GM10266 (cell line): ENCODE measurements at regions not wholly inside any gene's neighbourhood (a gene's known extent, or its start where the extent isn't known, plus 50 kb on each side); places are given as distances from the start of the nearest gene placed in this dataset.
A peak's percentile ranks its signal among the peaks of the same experiment; 100 is the strongest.

Source experiments
- DNase-seq: peaks from one replicate; pipeline ENCODE4 v3.0.0; 2012; ENCODE audit errors: extremely low spot score
- TF ChIP-seq, protein P1 (sequence below): IDR thresholded peaks from 2 replicates; pipeline ENCODE4 v1.5.1; 2012; ENCODE audit warnings: mild to moderate bottlenecking, low read depth; ENCODE audit not compliant: control insufficient read depth, insufficient read depth; ENCODE audit errors: missing control alignments

DNA sequence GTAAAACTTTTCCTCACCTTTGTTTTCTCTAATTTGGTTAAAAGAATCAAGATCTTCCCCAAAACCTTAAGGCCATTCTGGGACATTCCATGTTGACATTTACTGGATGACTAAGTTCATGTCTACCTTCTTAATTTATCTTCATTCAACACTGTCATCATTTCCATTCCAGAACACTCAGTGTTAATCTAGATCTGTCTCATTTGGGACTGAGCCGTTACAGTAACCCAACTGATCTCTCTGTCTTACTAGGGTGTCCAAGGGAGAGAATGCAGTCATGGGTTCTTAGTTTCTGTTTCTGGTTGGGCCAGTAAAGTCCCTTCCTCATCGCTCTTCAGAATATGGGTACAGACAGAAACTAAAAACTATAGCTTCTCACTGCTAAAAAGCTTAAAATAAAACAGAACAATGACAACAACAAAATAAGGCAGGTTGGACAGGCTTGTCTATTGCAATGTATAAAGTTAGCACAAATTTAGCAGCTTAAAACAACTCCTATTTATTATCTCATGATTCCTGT is 144.8 kb downstream of the ASCL1 start:
- DNase-seq = peak; percentile 57
- TF ChIP-seq, protein P1, sequence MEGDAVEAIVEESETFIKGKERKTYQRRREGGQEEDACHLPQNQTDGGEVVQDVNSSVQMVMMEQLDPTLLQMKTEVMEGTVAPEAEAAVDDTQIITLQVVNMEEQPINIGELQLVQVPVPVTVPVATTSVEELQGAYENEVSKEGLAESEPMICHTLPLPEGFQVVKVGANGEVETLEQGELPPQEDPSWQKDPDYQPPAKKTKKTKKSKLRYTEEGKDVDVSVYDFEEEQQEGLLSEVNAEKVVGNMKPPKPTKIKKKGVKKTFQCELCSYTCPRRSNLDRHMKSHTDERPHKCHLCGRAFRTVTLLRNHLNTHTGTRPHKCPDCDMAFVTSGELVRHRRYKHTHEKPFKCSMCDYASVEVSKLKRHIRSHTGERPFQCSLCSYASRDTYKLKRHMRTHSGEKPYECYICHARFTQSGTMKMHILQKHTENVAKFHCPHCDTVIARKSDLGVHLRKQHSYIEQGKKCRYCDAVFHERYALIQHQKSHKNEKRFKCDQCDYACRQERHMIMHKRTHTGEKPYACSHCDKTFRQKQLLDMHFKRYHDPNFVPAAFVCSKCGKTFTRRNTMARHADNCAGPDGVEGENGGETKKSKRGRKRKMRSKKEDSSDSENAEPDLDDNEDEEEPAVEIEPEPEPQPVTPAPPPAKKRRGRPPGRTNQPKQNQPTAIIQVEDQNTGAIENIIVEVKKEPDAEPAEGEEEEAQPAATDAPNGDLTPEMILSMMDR = no peak

DNA sequence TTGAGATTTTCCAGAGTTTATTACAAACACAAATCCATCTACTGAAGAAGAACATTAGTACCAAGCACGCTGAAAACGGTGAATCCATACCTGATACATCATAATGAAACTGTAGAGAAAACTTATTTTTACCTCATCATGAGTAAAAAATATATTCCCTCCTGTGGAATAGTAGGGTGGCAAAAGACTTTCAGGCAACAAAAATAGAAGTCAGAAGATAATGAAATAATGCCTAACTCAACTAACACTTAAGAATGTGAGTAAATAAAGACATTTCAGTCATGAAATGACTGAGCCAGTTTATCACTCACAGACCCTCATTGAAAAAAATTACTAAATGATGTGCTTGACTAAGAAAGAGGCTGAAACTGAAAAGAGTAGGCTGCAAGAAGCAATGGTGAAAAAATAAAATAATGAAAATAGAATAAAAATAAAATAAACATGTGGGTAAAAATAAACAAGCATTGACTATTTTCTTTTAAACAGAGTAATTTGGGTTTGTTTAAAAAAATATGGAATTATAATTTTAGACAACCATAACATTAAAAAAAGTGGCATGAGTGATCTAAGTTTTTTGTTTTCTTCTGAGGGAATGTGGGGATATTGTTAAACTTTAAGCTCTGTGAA is 148.6 kb downstream of the ASCL1 start:
- TF ChIP-seq, protein P1 = no peak
- DNase-seq = peak; percentile 25

DNA sequence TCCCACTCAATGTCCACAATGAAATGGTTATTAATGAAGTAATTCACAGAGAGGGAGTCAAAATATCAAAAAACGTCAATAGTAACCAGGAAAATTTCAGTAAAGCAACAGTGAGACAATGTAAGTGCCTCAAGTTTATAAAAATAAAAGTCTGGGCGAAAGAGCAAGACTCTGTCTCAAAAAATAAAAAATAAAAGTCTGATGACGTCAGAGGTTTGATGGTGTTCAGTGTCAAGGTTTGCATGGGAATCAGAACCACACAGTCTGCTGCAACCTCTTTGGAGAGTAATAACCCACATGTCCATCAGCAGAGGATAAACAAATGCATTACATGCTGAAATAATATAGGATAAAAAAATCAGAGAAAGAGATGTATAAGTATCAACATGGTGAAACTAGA is 152.4 kb downstream of the ASCL1 start:
- TF ChIP-seq, protein P1 = no peak
- DNase-seq = no peak

DNA sequence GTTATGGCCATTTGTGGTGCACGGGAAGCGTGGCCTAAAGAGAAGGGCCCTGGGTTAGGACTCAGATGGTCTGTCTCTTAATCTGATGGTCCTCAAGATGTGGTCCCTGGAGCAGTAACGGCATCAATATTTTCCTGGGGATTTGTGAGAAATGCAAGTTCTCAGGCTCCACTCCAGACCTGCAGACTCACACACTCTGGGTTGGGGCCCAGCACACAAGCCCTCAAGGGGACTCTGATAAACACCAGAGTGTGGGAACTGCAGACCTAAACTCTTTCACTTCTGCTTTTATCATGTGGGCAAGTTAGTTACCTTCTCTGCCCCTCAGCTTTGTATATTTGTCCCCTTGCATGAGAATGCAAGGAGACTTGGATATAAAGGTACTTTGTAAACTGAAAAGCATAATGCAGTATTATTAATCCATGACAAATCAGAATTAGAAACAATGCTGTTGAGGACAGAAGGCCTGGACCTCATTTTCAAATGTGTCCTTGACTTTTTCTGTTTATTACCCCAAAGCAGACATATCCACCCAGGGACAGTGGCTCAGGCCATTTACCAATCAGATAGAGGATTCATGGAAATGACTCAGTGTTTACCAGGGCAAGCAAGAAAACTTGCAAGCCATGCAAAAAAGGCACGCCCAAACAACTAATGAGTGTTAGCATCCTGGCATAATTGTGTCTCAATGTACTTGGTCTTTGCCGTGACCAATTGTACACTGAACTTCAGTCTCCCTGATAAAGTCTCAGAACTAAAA is 157.0 kb downstream of the ASCL1 start:
- TF ChIP-seq, protein P1 = no peak
- DNase-seq = peak; percentile 50

DNA sequence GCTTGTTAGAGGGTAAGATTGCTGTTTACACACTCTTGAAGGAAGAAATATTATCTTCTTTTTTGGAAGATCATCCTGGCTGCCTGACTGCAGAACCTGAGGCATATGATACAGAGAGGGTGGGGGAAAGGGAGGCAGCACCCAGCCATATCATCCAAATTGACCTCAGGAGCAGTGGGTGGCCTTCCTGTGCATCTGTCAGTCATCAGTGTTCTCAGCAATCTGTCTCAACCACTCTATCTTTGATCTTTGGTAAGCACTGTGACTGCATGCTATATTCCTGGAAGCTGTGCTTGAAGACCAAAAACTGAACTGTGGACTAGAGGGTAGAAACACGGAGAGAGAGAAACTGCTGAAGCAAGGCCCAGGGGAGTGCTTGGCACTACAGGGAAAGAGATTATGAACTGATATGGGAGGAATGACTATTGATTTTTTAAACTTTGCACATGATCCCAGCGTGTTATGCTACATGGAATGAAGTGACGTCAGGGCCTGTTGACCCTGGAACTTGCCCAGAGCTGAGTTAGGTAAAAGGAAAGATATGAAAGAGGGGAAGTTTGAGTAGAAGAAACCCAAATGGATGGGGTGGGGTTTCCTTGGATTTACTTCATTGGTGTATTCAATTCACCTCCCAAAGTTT is 171.5 kb downstream of the ASCL1 start:
- TF ChIP-seq, protein P1 = no peak
- DNase-seq = no peak

DNA sequence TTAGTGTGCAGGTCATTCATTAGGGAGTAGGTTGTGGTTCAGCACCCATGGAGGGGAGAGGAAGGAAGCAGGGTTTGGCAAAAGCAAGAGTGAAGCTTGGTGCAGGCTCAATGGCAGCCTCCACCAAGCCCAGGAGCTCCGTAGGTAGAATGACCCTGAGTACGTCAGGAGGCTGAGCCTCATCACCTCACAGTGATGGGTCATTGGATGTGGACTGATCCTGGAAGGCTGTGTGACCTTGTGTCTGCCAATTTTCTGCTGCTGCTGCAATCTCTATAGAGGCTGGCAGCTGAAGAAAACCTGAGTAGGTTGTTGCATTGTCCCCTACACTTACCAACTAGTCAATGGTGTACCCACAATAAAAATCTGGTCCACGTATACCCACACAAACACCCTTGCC is 173.1 kb downstream of the ASCL1 start:
- TF ChIP-seq, protein P1 = no peak
- no peak for DNase-seq
